ENCODE measurements at regions not wholly inside any gene's neighbourhood (a gene's known extent, or its start where the extent isn't known, plus 50 kb on each side); places are given as distances from the start of the nearest gene placed in this dataset.
A peak's percentile ranks its signal among the peaks of the same experiment; 100 is the strongest.
"Not testable (repeated sequence)": the region's sequence is repeated elsewhere in the genome, so short reads cannot be mapped to it uniquely, and the experiment has no call there.

DNA sequence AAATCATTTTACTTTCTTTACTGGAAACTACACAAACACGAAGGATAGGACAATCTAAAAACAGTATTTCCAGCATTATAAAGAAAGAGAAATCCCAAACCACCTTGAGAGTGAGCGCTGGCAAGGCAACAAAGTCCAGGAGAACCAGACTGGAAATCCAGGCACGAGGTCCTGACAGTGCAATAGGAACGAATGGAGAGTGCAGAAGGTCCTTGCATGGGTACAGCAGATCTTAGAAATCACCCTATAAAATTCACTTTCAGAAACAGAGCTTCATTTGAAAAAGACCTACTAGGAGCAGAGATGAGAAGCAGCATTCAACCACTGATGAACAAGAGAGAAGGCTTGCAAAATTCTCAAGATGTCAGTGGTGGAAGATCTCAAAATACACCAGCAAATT is 133.7 kb upstream of the ST8SIA4 start:
- CTCF ChIA-PET = no interaction called here
- POLR2A ChIA-PET = no interaction called here
- TF ChIP-seq ZNF384 (IDR thresholded peaks at IDR 0.05) (no peak), BHLHE40 (IDR thresholded peaks at IDR 0.05; ENCODE audit: borderline replicate concordance) (no peak), CTBP1 (IDR thresholded peaks at IDR 0.05; ENCODE audit: borderline replicate concordance) (no peak), ARNT (IDR thresholded peaks at IDR 0.05) (no peak), TARDBP (IDR thresholded peaks at IDR 0.05) (no peak), FOXA1 (IDR thresholded peaks at IDR 0.05) (no peak), ELF4 (IDR thresholded peaks at IDR 0.05) (no peak)
- DNase-seq (ENCODE audit: extremely low spot score) = no peak

DNA sequence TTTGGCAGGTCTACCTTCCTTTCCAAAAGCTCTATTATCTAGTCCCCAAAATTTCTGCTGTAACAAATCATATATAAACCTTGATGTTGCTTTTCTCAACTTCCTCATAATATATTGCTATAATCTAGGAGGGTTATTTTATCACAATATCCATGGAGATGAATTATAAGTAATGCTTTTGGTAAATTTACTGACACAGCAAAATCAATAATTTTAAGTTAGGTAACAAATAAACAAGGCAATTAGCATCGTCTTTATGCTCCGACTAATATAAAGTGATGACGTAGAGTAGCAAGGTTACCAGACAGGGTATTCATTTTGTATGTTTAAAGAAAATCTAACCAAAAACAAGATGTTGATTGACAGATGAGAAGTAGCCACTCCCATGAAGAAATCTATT is 132.3 kb upstream of the ST8SIA4 start:
- TF ChIP-seq, protein P1, sequence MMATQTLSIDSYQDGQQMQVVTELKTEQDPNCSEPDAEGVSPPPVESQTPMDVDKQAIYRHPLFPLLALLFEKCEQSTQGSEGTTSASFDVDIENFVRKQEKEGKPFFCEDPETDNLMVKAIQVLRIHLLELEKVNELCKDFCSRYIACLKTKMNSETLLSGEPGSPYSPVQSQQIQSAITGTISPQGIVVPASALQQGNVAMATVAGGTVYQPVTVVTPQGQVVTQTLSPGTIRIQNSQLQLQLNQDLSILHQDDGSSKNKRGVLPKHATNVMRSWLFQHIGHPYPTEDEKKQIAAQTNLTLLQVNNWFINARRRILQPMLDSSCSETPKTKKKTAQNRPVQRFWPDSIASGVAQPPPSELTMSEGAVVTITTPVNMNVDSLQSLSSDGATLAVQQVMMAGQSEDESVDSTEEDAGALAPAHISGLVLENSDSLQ (IDR thresholded peaks at IDR 0.05) = 0 out of 2 replicates have a peak, but pooled peaks have one; percentile 9
- TF ChIP-seq SUZ12 (IDR thresholded peaks at IDR 0.05) (no peak), TARDBP (IDR thresholded peaks at IDR 0.05) (no peak), LEF1 (IDR thresholded peaks at IDR 0.05; ENCODE audit: borderline replicate concordance) (no peak)
- DNase-seq (ENCODE audit: extremely low spot score) = no peak
- ChIA-PET CTCF (no interaction called here), POLR2A (no interaction called here)

DNA sequence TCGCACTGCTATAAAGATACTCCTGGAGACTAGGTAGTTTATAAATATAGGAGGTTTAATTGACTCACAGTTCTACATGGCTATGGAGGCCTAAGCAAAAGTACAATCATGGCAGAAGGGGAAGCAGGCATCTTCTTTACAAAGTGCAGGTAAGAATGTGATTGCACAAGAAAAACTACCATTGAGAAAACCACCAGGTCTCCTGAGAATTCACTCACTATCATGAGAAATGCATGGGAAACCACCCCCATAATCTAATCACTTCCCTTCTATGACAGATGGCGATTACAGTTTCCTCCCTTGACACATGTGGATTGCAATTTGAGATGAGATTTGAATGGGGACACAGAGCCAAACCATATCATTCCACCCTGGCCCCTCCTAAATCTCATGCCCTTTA is 121.2 kb upstream of the ST8SIA4 start:
- no peak for TF ChIP-seq NFRKB (IDR thresholded peaks at IDR 0.05)
- TF ChIP-seq FOXA1 (IDR thresholded peaks at IDR 0.05) = no peak
- no peak for TF ChIP-seq HDGF (IDR thresholded peaks at IDR 0.05; ENCODE audit: borderline replicate concordance)
- TF ChIP-seq TARDBP (IDR thresholded peaks at IDR 0.05) = no peak
- no peak for TF ChIP-seq ARNT (IDR thresholded peaks at IDR 0.05)
- TF ChIP-seq FOXK2 (IDR thresholded peaks at IDR 0.05) = no peak
- TF ChIP-seq, protein P1 (IDR thresholded peaks at IDR 0.05) = no peak
- TF ChIP-seq ZNF384 (IDR thresholded peaks at IDR 0.05) = no peak
- no peak for TF ChIP-seq ELF4 (IDR thresholded peaks at IDR 0.05)
- ChIA-PET CTCF (no interaction called here), POLR2A (no interaction called here)
- DNase-seq (ENCODE audit: extremely low spot score) = no peak

DNA sequence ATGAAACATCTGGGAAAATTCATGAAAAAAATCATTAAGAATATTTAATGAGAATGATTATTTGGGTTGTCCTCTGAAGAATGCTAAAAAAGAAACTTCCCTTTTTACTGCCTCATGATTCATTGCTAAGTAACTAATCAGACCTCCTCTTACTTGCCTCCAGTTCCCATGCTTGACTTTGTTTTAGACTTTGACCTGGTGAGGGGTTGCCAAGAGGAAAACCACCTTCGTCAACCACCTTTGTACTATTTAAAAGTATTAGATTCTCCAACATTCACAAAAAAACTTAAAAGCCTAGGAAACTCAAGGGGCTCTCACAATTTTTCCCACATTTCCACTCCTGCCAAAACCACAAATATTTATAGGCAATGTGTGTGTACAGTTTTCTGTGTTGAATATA is 115.2 kb upstream of the ST8SIA4 start:
- ChIA-PET CTCF (no interaction called here), POLR2A (no interaction called here)
- DNase-seq (ENCODE audit: extremely low spot score) = no peak
- TF ChIP-seq ARNT (IDR thresholded peaks at IDR 0.05) (no peak), BHLHE40 (IDR thresholded peaks at IDR 0.05; ENCODE audit: borderline replicate concordance) (no peak), FOXA1 (IDR thresholded peaks at IDR 0.05) (no peak)

DNA sequence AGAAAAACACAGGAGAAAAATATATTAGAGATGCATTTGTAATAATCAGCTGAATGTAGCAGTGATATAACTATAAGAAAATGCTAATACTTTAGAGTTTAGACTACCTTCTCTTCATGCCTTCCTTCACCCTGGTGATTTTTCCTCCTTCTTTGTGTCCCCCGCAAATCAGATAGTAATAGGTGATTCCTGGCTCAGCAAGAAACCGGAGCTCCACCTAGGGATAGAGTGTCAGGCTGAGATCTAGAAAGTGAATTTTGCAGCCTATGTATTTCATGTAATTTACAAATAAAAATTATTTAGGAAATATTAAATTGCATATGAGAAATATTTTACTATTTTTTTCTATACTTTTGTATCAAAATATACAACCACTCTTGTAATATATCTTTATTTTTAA is 109.8 kb upstream of the ST8SIA4 start:
- no peak for DNase-seq (ENCODE audit: extremely low spot score)
- CTCF ChIA-PET = no interaction called here
- no peak for TF ChIP-seq ZNF384 (IDR thresholded peaks at IDR 0.05)
- TF ChIP-seq L3MBTL2 (conservative IDR thresholded peaks at IDR 0.05) = no peak
- no peak for TF ChIP-seq ARNT (IDR thresholded peaks at IDR 0.05)
- POLR2A ChIA-PET = no interaction called here

DNA sequence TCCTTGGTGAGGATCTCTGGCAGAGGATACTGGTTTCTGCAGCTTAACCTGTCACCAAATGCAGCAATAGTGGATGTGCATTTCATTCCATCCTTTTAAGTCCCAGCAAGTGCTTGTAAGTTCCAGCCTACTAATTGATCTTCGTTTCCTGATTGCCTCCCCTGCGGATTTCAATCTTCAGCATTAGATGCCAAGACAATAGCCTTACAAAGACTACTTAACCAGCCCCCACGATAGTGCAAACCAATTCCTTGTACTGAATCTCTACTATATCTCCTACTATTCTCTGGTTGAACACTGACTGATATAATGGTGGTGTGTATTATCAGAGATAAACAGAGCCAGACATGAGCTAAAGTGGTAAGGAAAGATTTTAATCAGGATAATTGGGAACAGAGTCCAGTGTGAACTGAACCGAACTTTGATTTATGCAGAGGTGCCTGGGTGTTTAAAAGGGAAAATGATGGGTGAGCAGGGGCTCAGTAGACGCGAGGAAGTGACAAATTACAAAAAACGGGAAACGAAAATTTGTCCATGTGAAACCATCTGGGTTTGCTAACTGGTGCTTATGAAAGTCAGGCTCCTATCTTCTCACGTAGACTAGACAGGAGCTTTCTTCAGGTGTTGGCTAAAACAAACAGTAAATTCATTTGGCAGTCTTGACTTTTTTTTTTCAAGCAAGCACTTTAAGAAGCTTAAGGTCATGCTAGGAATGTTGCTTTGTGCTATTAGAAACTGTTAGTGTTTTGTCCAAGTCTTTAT is 106.9 kb upstream of the ST8SIA4 start:
- POLR2A ChIA-PET = no interaction called here
- no peak for DNase-seq (ENCODE audit: extremely low spot score)
- TF ChIP-seq ELF4 (IDR thresholded peaks at IDR 0.05) = no peak
- TF ChIP-seq L3MBTL2 (conservative IDR thresholded peaks at IDR 0.05) = no peak
- no peak for TF ChIP-seq FOXK2 (IDR thresholded peaks at IDR 0.05)
- no peak for TF ChIP-seq ARNT (IDR thresholded peaks at IDR 0.05)
- no peak for TF ChIP-seq NFRKB (IDR thresholded peaks at IDR 0.05)
- TF ChIP-seq FOXM1 (IDR thresholded peaks at IDR 0.05; ENCODE audit: borderline replicate concordance) = no peak
- no peak for TF ChIP-seq CTBP1 (IDR thresholded peaks at IDR 0.05; ENCODE audit: borderline replicate concordance)
- TF ChIP-seq ZNF384 (IDR thresholded peaks at IDR 0.05) = no peak
- no peak for TF ChIP-seq TARDBP (IDR thresholded peaks at IDR 0.05)
- TF ChIP-seq, protein P1 (IDR thresholded peaks at IDR 0.05) = no peak
- TF ChIP-seq SUZ12 (IDR thresholded peaks at IDR 0.05) = no peak
- no peak for TF ChIP-seq FOXA1 (IDR thresholded peaks at IDR 0.05)
- CTCF ChIA-PET = no interaction called here

DNA sequence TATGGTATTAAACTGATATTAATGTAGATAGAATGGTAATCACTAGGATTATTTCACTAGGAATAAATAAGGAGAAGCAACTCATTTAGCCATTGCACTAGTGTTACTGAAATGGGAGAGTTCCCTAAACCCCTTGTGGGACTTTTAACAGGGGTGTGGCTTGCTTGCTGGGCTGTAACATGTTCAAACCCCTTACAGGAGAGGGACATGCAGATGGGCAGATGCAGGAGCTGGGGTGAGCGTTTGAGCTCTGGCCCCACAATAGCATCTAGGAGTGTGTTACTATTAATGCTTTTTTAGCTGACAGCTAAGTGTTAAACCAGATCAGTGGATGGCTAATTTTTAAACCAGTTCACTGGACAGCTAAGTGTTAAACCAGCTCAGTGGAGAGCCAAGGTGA is 89.3 kb upstream of the ST8SIA4 start:
- DNase-seq (ENCODE audit: extremely low spot score) = no peak
- TF ChIP-seq L3MBTL2 (conservative IDR thresholded peaks at IDR 0.05) (no peak), ZNF384 (IDR thresholded peaks at IDR 0.05) (no peak), FOXM1 (IDR thresholded peaks at IDR 0.05; ENCODE audit: borderline replicate concordance) (no peak), TARDBP (IDR thresholded peaks at IDR 0.05) (no peak), ARNT (IDR thresholded peaks at IDR 0.05) (no peak), SUZ12 (IDR thresholded peaks at IDR 0.05) (no peak), BHLHE40 (IDR thresholded peaks at IDR 0.05; ENCODE audit: borderline replicate concordance) (no peak), NFRKB (IDR thresholded peaks at IDR 0.05) (no peak), ELF4 (IDR thresholded peaks at IDR 0.05) (no peak), HDGF (IDR thresholded peaks at IDR 0.05; ENCODE audit: borderline replicate concordance) (no peak)
- TF ChIP-seq, protein P1 (IDR thresholded peaks at IDR 0.05) = no peak
- CTCF ChIA-PET = no interaction called here
- POLR2A ChIA-PET = no interaction called here

DNA sequence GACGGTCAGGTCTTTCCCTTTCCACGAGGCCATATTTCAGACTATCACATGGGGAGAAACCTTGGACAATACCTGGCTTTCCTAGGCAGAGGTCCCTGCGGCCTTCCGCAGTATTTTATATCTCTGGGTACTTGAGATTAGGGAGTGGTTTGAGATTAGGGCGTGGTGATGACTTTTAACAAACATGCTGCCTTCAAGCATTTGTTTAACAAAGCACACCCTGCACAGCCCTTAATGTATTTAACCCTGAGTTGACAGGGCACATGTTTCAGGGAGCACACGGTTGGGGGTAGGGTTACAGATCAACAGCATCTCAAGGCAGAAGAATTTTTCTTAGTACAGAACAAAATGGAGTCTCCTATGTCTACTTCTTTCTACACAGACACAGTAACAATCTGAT is 80.5 kb upstream of the ST8SIA4 start:
- CTCF ChIA-PET = interaction anchor here (0.8 kb wide), 1 partner anchor 408 kb away, joined by 3 read pairs; no protein-coding TSS in a partner anchor
- POLR2A ChIA-PET; DNase-seq (ENCODE audit: extremely low spot score): not testable (repeated sequence)

Data from HEK293T (cell line).